Ascending aorta (tissue), 2 donors: ENCODE measurements at regions not wholly inside any gene's neighbourhood (a gene's known extent, or its start where the extent isn't known, plus 50 kb on each side); places are given as distances from the start of the nearest gene placed in this dataset.

Source experiments
- DNase-seq, 2 donors: peaks; one replicate each; pipeline ENCODE4 v3.0.0-alpha.2; 2019; ENCODE audit warnings: low spot score in 2 of 2
- H3K27ac ChIP-seq, 2 donors: fragments of 200-600 bp; sonication (generic); one replicate each; pipeline ENCODE4 v1.5.1; 2016 to 2017; ENCODE audit warnings: mild to moderate bottlenecking in 1 of 2
- H3K27me3 ChIP-seq: fragments of 200-600 bp; sonication (generic); one replicate; pipeline ENCODE4 v1.5.1; 2017
- H3K36me3 ChIP-seq, 2 donors: fragments of 200-600 bp; sonication (generic); one replicate each; pipeline ENCODE4 v1.5.1; 2016
- H3K4me1 ChIP-seq, 2 donors: fragments of 200-600 bp; sonication (generic); one replicate each; pipeline ENCODE4 v1.5.1; 2016 to 2017; ENCODE audit warnings: mild to moderate bottlenecking in 1 of 2
- H3K4me3 ChIP-seq, 2 donors: fragments of 200-600 bp; sonication (generic); one replicate each; pipeline ENCODE4 v1.5.1; 2016 to 2017; ENCODE audit warnings: mild to moderate bottlenecking in 1 of 2
- H3K9me3 ChIP-seq, 2 donors: fragments of 200-600 bp; sonication (generic); one replicate each; pipeline ENCODE4 v1.5.1; 2016
- CTCF ChIP-seq, 3 experiments: fragments of 200-600 bp in 2 of 3; fragments of 450-650 bp in 1 of 3; sonication (generic) in 2 of 3; IDR thresholded peaks; one replicate each; pipeline ENCODE4 v1.5.1; 2016 to 2019; ENCODE audit warnings: antibody characterized with exemption in 3 of 3, mild to moderate bottlenecking in 1 of 3, moderate library complexity in 1 of 3
- intact Hi-C: fragments of 100-400 bp; cut with DNase I; formaldehyde crosslinking; loops from one replicate; pipeline ENCODE4 v1.15.1; 2023

GRCh38 chr5:126171916-126172315 lies 251.3 kb upstream of the GRAMD2B start:
- H3K27ac ChIP-seq, result no peak overlapping the region
- H3K9me3 ChIP-seq, result peaks cover 0 to 8% of the 10 kb centered on the region in 2 donors
- no peak for TF ChIP-seq CTCF (IDR thresholded peaks at IDR 0.05)
- no peaks in the 10 kb centered on the region for H3K36me3 ChIP-seq
- intact Hi-C loops, result no loop called here
- DNase-seq, result no peak
- H3K4me1 ChIP-seq, result no peaks in the 10 kb centered on the region
- H3K4me3 ChIP-seq, result no peak overlapping the region
- no peaks in the 10 kb centered on the region for H3K27me3 ChIP-seq

GRCh38 chr5:126172812-126173211 lies 250.4 kb upstream of the GRAMD2B start:
- Histone ChIP-seq H3K9me3 (no peaks in the 10 kb centered on the region), H3K4me3 (no peak overlapping the region), H3K36me3 (no peaks in the 10 kb centered on the region), H3K4me1 (no peaks in the 10 kb centered on the region), H3K27ac (no peak overlapping the region), H3K27me3 (no peaks in the 10 kb centered on the region)
- intact Hi-C loops, result no loop called here
- DNase-seq, result no peak
- TF ChIP-seq CTCF (IDR thresholded peaks at IDR 0.05), result no peak

- no peaks in the 10 kb centered on the region for H3K36me3 ChIP-seq
- no peak for TF ChIP-seq CTCF (IDR thresholded peaks at IDR 0.05)
- H3K27me3 ChIP-seq, result no peaks in the 10 kb centered on the region
- no peak overlapping the region for H3K27ac ChIP-seq
- intact Hi-C loops, result no loop called here
- H3K9me3 ChIP-seq, result no peaks in the 10 kb centered on the region
- no peak for DNase-seq
- no peak overlapping the region for H3K4me3 ChIP-seq
- H3K4me1 ChIP-seq, result no peaks in the 10 kb centered on the region
Observed at GRCh38 chr5:126178521-126178920, 244.7 kb upstream of the GRAMD2B start.

GRCh38 chr5:126182971-126183695 lies 240.1 kb upstream of the GRAMD2B start:
- H3K4me3 ChIP-seq, result no peak overlapping the region
- H3K36me3 ChIP-seq, result no peaks in the 10 kb centered on the region
- no peak for DNase-seq
- intact Hi-C loops, result no loop called here
- no peak for TF ChIP-seq CTCF (IDR thresholded peaks at IDR 0.05)
- H3K27me3 ChIP-seq, result no peaks in the 10 kb centered on the region
- H3K4me1 ChIP-seq, result no peaks in the 10 kb centered on the region
- H3K9me3 ChIP-seq, result no peaks in the 10 kb centered on the region
- H3K27ac ChIP-seq, result no peak overlapping the region

GRCh38 chr5:126184474-126184873 lies 238.7 kb upstream of the GRAMD2B start:
- no peaks in the 10 kb centered on the region for H3K4me1 ChIP-seq
- H3K27ac ChIP-seq, result no peak overlapping the region
- DNase-seq, result no peak
- intact Hi-C loops, result no loop called here
- no peak for TF ChIP-seq CTCF (IDR thresholded peaks at IDR 0.05)
- no peak overlapping the region for H3K4me3 ChIP-seq
- no peaks in the 10 kb centered on the region for H3K27me3 ChIP-seq
- no peaks in the 10 kb centered on the region for H3K9me3 ChIP-seq
- no peaks in the 10 kb centered on the region for H3K36me3 ChIP-seq

GRCh38 chr5:126186210-126186609 lies 237.0 kb upstream of the GRAMD2B start:
- no peak for DNase-seq
- no peak for TF ChIP-seq CTCF (IDR thresholded peaks at IDR 0.05)
- Histone ChIP-seq H3K27me3 (no peaks in the 10 kb centered on the region), H3K36me3 (no peaks in the 10 kb centered on the region), H3K27ac (no peak overlapping the region), H3K4me3 (no peak overlapping the region), H3K4me1 (no peaks in the 10 kb centered on the region), H3K9me3 (no peaks in the 10 kb centered on the region)
- intact Hi-C loops, result no loop called here
